Natural killer cell (primary cell): ENCODE measurements at regions not wholly inside any gene's neighbourhood (a gene's known extent, or its start where the extent isn't known, plus 50 kb on each side); places are given as distances from the start of the nearest gene placed in this dataset.
A peak's percentile ranks its signal among the peaks of the same experiment; 100 is the strongest.

ENCODE experiments used
- ATAC-seq, 3 donors: fragments of 150-1000 bp in 2 of 3; fragments of 200-7000 bp in 1 of 3; cut with Tn5 transposase; 1 replicate in 1 of 3; 2 replicates in 2 of 3; pipeline ENCODE4 v1.10.0; 2021; ENCODE audit warnings: mild to moderate bottlenecking in 2 of 3, moderate library complexity in 2 of 3
- DNase-seq, 2 donors: peaks; one replicate each; pipeline versions ENCODE4 v3.0.0 to v3.0.0-alpha.2; 2013 to 2021; ENCODE audit warnings: mixed read lengths in 1 of 2
- H3K27ac ChIP-seq: one replicate; pipeline ENCODE4 v1.5.1; 2013; ENCODE audit warnings: mild to moderate bottlenecking, low read length
- H3K27me3 ChIP-seq: one replicate; pipeline ENCODE4 v1.6.1; 2013; ENCODE audit warnings: low read length; ENCODE audit not compliant: control insufficient read depth, insufficient read depth
- H3K36me3 ChIP-seq: one replicate; pipeline ENCODE4 v1.6.1; 2013; ENCODE audit warnings: low read length; ENCODE audit not compliant: control insufficient read depth, insufficient read depth
- H3K4me1 ChIP-seq: one replicate; pipeline ENCODE4 v1.6.1; 2013; ENCODE audit warnings: low read length; ENCODE audit not compliant: control insufficient read depth, insufficient read depth
- H3K4me3 ChIP-seq: one replicate; pipeline ENCODE4 v1.5.1; 2013; ENCODE audit warnings: low read length
- H3K9me3 ChIP-seq: one replicate; pipeline ENCODE4 v1.6.1; 2013; ENCODE audit warnings: low read length; ENCODE audit not compliant: control insufficient read depth, insufficient read depth
- H3K27ac Mint-ChIP-seq, 2 donors: one replicate each; pipeline ENCODE4 v1.8.0; 2022; ENCODE audit warnings: mild to moderate bottlenecking in 2 of 2, mixed read lengths in 2 of 2, moderate library complexity in 1 of 2
- H3K27me3 Mint-ChIP-seq, 2 donors: one replicate each; pipeline ENCODE4 v1.8.0; 2022; ENCODE audit warnings: low read depth in 2 of 2, mixed read lengths in 2 of 2
- H3K36me3 Mint-ChIP-seq: one replicate; pipeline ENCODE4 v1.8.0; 2022; ENCODE audit warnings: mixed read lengths
- H3K4me1 Mint-ChIP-seq, 2 donors: one replicate each; pipeline ENCODE4 v1.8.0; 2022; ENCODE audit warnings: mixed read lengths in 2 of 2
- H3K4me3 Mint-ChIP-seq: one replicate; pipeline ENCODE4 v1.8.0; 2022; ENCODE audit warnings: mild to moderate bottlenecking, moderate library complexity, mixed read lengths
- H3K9me3 Mint-ChIP-seq, 2 donors: one replicate each; pipeline ENCODE4 v1.8.0; 2022; ENCODE audit warnings: mixed read lengths in 2 of 2
- WGBS: methylation state at CpG from one replicate; pipeline ENCODE4 v1.1.7; 2013; ENCODE audit warnings: missing lambda C conversion rate; ENCODE audit not compliant: insufficient coverage; 5-methylcytosine and 5-hydroxymethylcytosine counted together
- intact Hi-C: fragments of 100-400 bp; cut with micrococcal nuclease; formaldehyde crosslinking; loops from one replicate; pipeline ENCODE4 v1.14.2; 2022
- TF ChIP-seq, protein P1 (sequence below): fragments of 200-600 bp; IDR thresholded peaks from one replicate; pipeline ENCODE4 v1.8.0; 2022; ENCODE audit warnings: antibody characterized with exemption

DNA sequence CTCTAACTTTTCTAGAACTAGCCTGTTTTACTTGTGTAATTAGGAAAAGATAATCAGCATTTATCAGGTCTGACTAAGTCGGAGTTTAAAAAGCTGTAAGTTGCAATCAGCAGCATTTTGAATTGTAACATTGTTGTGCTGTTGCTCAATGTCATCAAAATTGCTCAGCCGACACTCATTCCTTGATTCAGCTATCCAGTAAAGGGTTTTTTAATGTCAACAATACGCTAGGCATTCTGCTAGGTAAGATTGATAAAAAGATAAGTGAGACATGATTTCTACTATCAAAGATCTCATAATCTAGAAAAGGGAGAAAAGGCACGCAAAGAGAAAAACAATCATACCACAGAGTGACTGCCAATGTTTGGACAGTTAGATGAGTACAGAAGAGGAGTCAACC is 327.1 kb upstream of the CDH2 start:
- TF ChIP-seq, protein P1, sequence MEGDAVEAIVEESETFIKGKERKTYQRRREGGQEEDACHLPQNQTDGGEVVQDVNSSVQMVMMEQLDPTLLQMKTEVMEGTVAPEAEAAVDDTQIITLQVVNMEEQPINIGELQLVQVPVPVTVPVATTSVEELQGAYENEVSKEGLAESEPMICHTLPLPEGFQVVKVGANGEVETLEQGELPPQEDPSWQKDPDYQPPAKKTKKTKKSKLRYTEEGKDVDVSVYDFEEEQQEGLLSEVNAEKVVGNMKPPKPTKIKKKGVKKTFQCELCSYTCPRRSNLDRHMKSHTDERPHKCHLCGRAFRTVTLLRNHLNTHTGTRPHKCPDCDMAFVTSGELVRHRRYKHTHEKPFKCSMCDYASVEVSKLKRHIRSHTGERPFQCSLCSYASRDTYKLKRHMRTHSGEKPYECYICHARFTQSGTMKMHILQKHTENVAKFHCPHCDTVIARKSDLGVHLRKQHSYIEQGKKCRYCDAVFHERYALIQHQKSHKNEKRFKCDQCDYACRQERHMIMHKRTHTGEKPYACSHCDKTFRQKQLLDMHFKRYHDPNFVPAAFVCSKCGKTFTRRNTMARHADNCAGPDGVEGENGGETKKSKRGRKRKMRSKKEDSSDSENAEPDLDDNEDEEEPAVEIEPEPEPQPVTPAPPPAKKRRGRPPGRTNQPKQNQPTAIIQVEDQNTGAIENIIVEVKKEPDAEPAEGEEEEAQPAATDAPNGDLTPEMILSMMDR = no peak
- Histone ChIP-seq H3K4me3 (no peak overlapping the region), H3K9me3 (no peaks in the 10 kb centered on the region), H3K4me1 (no peaks in the 10 kb centered on the region), H3K27me3 (no peaks in the 10 kb centered on the region), H3K36me3 (no peaks in the 10 kb centered on the region), H3K27ac (no peak overlapping the region)
- Mint-ChIP-seq H3K9me3 (peaks cover 2 to 3% of the 10 kb centered on the region in 2 donors), H3K27me3 (no peaks in the 10 kb centered on the region), H3K36me3 (peaks cover 5% of the 10 kb centered on the region), H3K4me3 (no peak overlapping the region), H3K4me1 (no peaks in the 10 kb centered on the region), H3K27ac (no peak overlapping the region)
- 89% methylated on average over 3 of the region's 4 CpGs for WGBS
- no peak for DNase-seq
- ATAC-seq = no peak
- intact Hi-C loops = no loop called here

DNA sequence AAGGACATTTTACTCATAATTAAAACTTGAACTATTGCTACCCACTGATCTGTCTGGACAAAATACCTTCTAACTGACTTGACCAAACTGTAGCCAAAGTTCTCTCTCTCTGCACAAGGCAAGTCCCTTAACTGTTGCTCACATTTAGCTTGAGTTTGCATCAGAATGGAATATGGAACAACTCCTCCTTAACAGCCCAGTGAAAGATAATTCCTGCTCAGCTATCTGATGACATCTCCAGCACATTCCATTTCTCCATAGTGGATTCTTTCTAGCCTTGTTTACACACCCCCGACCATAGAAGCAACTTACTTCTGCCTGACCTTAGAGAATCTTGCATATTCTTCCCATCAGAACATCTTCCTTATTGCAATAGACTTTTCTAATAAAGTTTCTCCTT is 317.2 kb upstream of the CDH2 start:
- Mint-ChIP-seq H3K27me3 (no peaks in the 10 kb centered on the region), H3K4me3 (no peak overlapping the region), H3K27ac (no peak overlapping the region), H3K36me3 (no peaks in the 10 kb centered on the region), H3K4me1 (no peaks in the 10 kb centered on the region), H3K9me3 (peaks cover 4 to 6% of the 10 kb centered on the region in 2 donors)
- WGBS = 71% methylated on average over 1 of the region's 1 CpG
- H3K27ac ChIP-seq = no peak overlapping the region
- no peak for DNase-seq
- no peaks in the 10 kb centered on the region for H3K36me3 ChIP-seq
- intact Hi-C loops = no loop called here
- no peaks in the 10 kb centered on the region for H3K27me3 ChIP-seq
- H3K9me3 ChIP-seq = no peaks in the 10 kb centered on the region
- H3K4me1 ChIP-seq = no peaks in the 10 kb centered on the region
- no peak overlapping the region for H3K4me3 ChIP-seq
- ATAC-seq = no peak
- TF ChIP-seq, protein P1 = no peak

DNA sequence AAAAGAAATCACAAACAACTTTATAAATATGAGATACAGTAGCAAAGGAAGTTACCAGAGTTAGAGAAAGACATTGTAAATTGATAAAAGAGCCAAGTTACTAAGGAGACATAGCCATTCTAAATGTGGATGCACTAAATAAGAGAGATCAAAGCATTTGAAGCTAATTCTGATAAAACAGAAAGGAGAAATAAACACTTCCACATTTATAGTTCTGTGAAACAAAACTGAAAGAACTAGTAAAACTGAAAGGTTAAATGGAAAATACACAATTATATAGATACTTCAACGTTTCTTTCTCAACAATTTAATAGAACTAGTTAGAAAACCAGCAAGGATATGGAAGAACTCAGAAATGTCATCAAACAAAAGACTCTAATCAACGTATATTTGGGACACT is 309.0 kb upstream of the CDH2 start:
- Histone ChIP-seq H3K4me3 (no peak overlapping the region), H3K4me1 (peaks cover 4% of the 10 kb centered on the region), H3K9me3 (no peaks in the 10 kb centered on the region), H3K36me3 (no peaks in the 10 kb centered on the region), H3K27ac (no peak overlapping the region), H3K27me3 (no peaks in the 10 kb centered on the region)
- TF ChIP-seq, protein P1 = no peak
- peak overlapping the region; percentile 10 to 14 for H3K27ac Mint-ChIP-seq
- H3K9me3 Mint-ChIP-seq = peaks cover 0 to 3% of the 10 kb centered on the region in 2 donors
- DNase-seq (no peak), ATAC-seq (no peak)
- no peaks in the 10 kb centered on the region for H3K36me3 Mint-ChIP-seq
- intact Hi-C loops = no loop called here
- no peaks in the 10 kb centered on the region for H3K27me3 Mint-ChIP-seq
- WGBS = 0% methylated on average over 1 of the region's 2 CpGs
- peak overlapping the region; percentile 18 for H3K4me3 Mint-ChIP-seq
- H3K4me1 Mint-ChIP-seq = peaks cover 9 to 20% of the 10 kb centered on the region in 2 donors

DNA sequence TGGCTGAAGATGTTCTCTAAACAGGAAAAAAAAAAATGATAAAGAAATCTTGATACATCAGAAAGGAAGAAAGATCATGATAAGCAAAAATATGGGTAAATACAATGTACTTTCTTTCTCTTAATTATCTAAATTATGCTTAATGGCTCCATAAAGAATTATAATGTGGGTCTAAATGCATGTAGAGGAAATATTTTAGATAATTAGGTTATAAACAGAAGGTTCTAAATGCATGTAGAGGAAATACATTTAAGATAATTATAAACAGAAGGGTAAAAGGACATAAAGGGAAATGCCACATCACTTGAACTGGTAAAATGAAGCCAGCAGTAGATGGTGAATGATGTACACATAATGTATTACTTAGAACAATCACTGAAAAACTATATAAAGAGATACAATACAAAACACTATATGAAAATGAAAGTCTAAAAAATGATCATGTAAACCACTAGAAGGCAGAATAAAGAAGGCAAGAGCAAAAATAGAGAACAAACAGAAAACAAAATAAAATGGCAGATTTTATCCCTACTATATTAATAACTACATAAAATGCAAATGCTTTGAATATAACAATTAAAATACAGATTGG is 308.4 kb upstream of the CDH2 start:
- ATAC-seq = no peak
- H3K27me3 ChIP-seq = no peaks in the 10 kb centered on the region
- TF ChIP-seq, protein P1 = no peak

More for the DNA sequence above, 308.4 kb upstream of the CDH2 start:
- Mint-ChIP-seq H3K27ac (peak overlapping the region in 1 of 2 donors; percentile 14), H3K4me3 (peak overlapping the region; percentile 1), H3K27me3 (no peaks in the 10 kb centered on the region), H3K4me1 (peaks cover 9 to 20% of the 10 kb centered on the region in 2 donors), H3K36me3 (no peaks in the 10 kb centered on the region), H3K9me3 (peaks cover 0 to 3% of the 10 kb centered on the region in 2 donors)
- Histone ChIP-seq H3K36me3 (no peaks in the 10 kb centered on the region), H3K27ac (no peak overlapping the region), H3K9me3 (no peaks in the 10 kb centered on the region), H3K4me3 (no peak overlapping the region), H3K4me1 (peaks cover 4% of the 10 kb centered on the region)
- no peak for DNase-seq
- intact Hi-C loops = no loop called here
